ENCODE measurements at regions not wholly inside any gene's neighbourhood (a gene's known extent, or its start where the extent isn't known, plus 50 kb on each side); places are given as distances from the start of the nearest gene placed in this dataset.

DNA sequence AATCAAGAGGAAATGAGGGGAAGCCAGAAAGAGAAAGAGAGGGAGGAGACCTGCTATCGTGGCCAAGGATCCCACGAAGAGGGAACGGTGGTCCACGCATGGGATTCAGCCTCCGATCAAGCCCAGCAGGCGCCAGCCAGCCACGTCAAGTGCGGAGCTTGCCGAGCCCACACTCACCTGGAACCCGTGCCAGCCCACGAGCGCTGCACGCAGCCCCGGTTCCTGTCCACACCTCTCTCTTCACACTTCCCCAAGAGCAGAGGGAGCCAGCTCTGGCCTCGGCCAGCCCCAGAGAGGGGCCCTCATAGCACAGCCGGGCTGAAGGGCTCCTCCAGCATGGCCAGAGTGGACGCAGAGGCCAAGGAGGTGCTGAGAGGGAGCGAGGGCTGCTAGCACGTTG is 795.1 kb upstream of the GRIA3 start:
- TF ChIP-seq, protein P1, sequence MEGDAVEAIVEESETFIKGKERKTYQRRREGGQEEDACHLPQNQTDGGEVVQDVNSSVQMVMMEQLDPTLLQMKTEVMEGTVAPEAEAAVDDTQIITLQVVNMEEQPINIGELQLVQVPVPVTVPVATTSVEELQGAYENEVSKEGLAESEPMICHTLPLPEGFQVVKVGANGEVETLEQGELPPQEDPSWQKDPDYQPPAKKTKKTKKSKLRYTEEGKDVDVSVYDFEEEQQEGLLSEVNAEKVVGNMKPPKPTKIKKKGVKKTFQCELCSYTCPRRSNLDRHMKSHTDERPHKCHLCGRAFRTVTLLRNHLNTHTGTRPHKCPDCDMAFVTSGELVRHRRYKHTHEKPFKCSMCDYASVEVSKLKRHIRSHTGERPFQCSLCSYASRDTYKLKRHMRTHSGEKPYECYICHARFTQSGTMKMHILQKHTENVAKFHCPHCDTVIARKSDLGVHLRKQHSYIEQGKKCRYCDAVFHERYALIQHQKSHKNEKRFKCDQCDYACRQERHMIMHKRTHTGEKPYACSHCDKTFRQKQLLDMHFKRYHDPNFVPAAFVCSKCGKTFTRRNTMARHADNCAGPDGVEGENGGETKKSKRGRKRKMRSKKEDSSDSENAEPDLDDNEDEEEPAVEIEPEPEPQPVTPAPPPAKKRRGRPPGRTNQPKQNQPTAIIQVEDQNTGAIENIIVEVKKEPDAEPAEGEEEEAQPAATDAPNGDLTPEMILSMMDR (IDR thresholded peaks at IDR 0.05), result no peak
- no peak for TF ChIP-seq POLR2A (IDR thresholded peaks at IDR 0.05)
- TF ChIP-seq POLR2AphosphoS5 (IDR thresholded peaks at IDR 0.05), result no peak
- no peak for TF ChIP-seq EP300 (IDR thresholded peaks at IDR 0.05)
